H1 (cell line): ENCODE measurements at regions not wholly inside any gene's neighbourhood (a gene's known extent, or its start where the extent isn't known, plus 50 kb on each side); places are given as distances from the start of the nearest gene placed in this dataset.

Experiments
- ATF2 ChIP-seq: IDR thresholded peaks from 2 replicates; pipeline ENCODE4 v1.6.1; 2012; ENCODE audit warnings: low read length, inconsistent platforms
- CTCF ChIP-seq, 3 experiments: IDR thresholded peaks; 1 replicate in 2 of 3; 2 replicates in 1 of 3; pipeline versions ENCODE4 v1.5.1 to v1.6.1; 2011; ENCODE audit warnings: low read length in 3 of 3, mild to moderate bottlenecking in 3 of 3, inconsistent platforms in 2 of 3, low read depth in 1 of 3, moderate library complexity in 1 of 3; ENCODE audit not compliant: insufficient read depth in 1 of 3; ENCODE audit errors: control extremely low read depth in 1 of 3
- PHF8 ChIP-seq: fragments of 200-600 bp; sonication (generic); conservative IDR thresholded peaks from 2 replicates; pipeline ENCODE4 v1.7.1; 2012; ENCODE audit warnings: low read depth, mild to moderate bottlenecking, inconsistent platforms, low read length, moderate library complexity
- RBBP5 ChIP-seq: IDR thresholded peaks from 2 replicates; pipeline ENCODE4 v1.7.1; 2012; ENCODE audit warnings: low read depth, mild to moderate bottlenecking, inconsistent platforms, low read length, moderate library complexity, borderline replicate concordance
- TEAD4 ChIP-seq: IDR thresholded peaks from 2 replicates; pipeline ENCODE4 v1.6.1; 2012; ENCODE audit warnings: low read depth, low read length, inconsistent platforms, mixed read lengths

- TF ChIP-seq CTCF (IDR thresholded peaks at IDR 0.05; ENCODE audit: control extremely low read depth in 1 of 3, insufficient read depth in 1 of 3, low read depth in 1 of 3, low read length in 3 of 3) (no peak), PHF8 (no peak), ATF2 (no peak), RBBP5 (no peak), TEAD4 (no peak)
Observed at GRCh38 chr21:14838400-14838799, 226.4 kb downstream of the NRIP1 start (continued).
